A673 (cell line): ENCODE measurements at regions not wholly inside any gene's neighbourhood (a gene's known extent, or its start where the extent isn't known, plus 50 kb on each side); places are given as distances from the start of the nearest gene placed in this dataset.
"Not testable (repeated sequence)": the region's sequence is repeated elsewhere in the genome, so short reads cannot be mapped to it uniquely, and the experiment has no call there.

ENCODE experiments used
- BruUV-seq: library from RNA; stranded (reverse); fragments of 400-500 nt; replicated peaks from 2 replicates; lab custom pipeline; 2021; lab: Mats Ljungman, UMichigan
- CTCF ChIA-PET: fragments of 300-600 bp; sonication (Branson Sonifier 250); formaldehyde crosslinking; loops from one replicate; lab custom pipeline; 2022; ENCODE audit warnings: antibody characterized with exemption; lab: Charles Lee
- POLR2A ChIA-PET: fragments of 300-600 bp; sonication (Branson Sonifier 250); formaldehyde crosslinking; loops from one replicate; lab custom pipeline; 2022; ENCODE audit warnings: antibody characterized with exemption; ENCODE audit not compliant: low non-redundant PET; lab: Charles Lee
- DNase-seq: peaks from one replicate; pipeline ENCODE4 v3.0.0-alpha.2; 2015; ENCODE audit warnings: low spot score
- H3K27ac ChIP-seq: fragments of 200-600 bp; sonication (generic); 2 replicates; pipeline ENCODE4 v1.5.1; 2016; ENCODE audit warnings: mixed run types, low read depth, mild to moderate bottlenecking, mixed read lengths, antibody characterized with exemption, low read length; ENCODE audit not compliant: poor library complexity, severe bottlenecking
- H3K27me3 ChIP-seq: fragments of 200-600 bp; sonication (generic); replicated peaks from 2 replicates; pipeline ENCODE4 v1.6.1; 2017; ENCODE audit warnings: mixed run types, low read depth, mild to moderate bottlenecking, mixed read lengths, antibody characterized with exemption, low read length; ENCODE audit not compliant: insufficient read depth, poor library complexity
- H3K36me3 ChIP-seq: fragments of 200-600 bp; sonication (generic); 2 replicates; pipeline ENCODE4 v1.6.1; 2016; ENCODE audit warnings: mixed run types, mild to moderate bottlenecking, mixed read lengths, antibody characterized with exemption, low read length; ENCODE audit not compliant: insufficient read depth, poor library complexity, severe bottlenecking
- H3K4me1 ChIP-seq: fragments of 200-600 bp; sonication (generic); 2 replicates; pipeline ENCODE4 v1.6.1; 2017; ENCODE audit warnings: mixed run types, mild to moderate bottlenecking, mixed read lengths, antibody characterized with exemption, low read length; ENCODE audit not compliant: insufficient read depth, poor library complexity, severe bottlenecking
- H3K4me3 ChIP-seq: fragments of 200-600 bp; sonication (generic); 2 replicates; pipeline ENCODE4 v1.5.1; 2016; ENCODE audit warnings: low read depth, mixed run types, mild to moderate bottlenecking, mixed read lengths, low read length; ENCODE audit not compliant: poor library complexity, severe bottlenecking
- H3K9me3 ChIP-seq: fragments of 200-600 bp; sonication (generic); 2 replicates; pipeline ENCODE4 v1.6.1; 2016; ENCODE audit warnings: mixed run types, low read depth, mild to moderate bottlenecking, mixed read lengths, antibody characterized with exemption, low read length; ENCODE audit not compliant: poor library complexity, severe bottlenecking
- intact Hi-C: fragments of 100-400 bp; cut with micrococcal nuclease; formaldehyde crosslinking; loops from one replicate; pipeline ENCODE4 v1.10.0; 2022; ENCODE audit not compliant: unreplicated experiment

DNA sequence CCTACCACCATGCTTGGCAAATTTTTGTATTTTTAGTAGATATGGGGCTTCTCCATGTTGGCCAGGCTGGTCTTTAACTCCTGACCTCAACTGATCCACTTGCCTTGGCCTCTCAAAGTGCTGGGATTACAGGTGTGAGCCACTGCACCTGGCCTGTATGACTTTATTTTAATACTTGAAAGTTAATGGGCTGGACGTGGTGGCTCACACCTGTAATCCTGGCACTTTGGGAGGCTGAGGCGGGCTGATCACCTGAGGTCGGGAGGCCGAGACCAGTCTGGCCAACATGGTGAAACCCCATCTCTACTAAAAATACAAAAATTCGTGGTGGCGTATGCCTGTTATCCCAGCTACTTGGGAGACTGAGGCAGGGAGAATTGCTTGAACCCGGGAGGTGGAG is 105.9 kb upstream of the TPTE start:
- intact Hi-C loops, H3K36me3 ChIP-seq, H3K27ac ChIP-seq, POLR2A ChIA-PET, H3K27me3 ChIP-seq, CTCF ChIA-PET, DNase-seq, H3K4me1 ChIP-seq, H3K4me3 ChIP-seq, BruUV-seq: not testable (repeated sequence)
- H3K9me3 ChIP-seq = peaks cover 75% of the 10 kb centered on the region

DNA sequence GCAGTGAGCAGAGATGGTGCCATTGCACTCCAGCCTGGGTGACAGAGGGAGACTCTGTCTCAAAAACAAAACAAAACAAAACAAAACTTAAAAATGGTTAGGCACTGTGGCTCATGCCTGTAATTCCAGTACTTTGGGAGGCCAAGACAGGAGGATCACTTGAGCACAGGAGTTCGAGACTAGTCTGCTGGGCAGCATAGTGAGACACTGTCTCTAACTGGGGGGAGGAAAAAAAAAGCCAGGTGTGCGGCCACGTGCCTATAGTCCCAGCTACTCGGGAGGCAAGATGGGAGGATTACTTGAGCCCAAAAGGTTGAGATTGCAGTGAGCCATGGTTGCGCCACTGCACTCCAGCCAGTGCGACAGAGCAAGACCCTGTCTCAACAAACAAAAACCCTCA is 105.5 kb upstream of the TPTE start:
- H3K36me3 ChIP-seq, DNase-seq, CTCF ChIA-PET, H3K27me3 ChIP-seq, BruUV-seq, H3K27ac ChIP-seq, H3K4me1 ChIP-seq, H3K4me3 ChIP-seq, POLR2A ChIA-PET, intact Hi-C loops: not testable (repeated sequence)
- peaks cover 79% of the 10 kb centered on the region for H3K9me3 ChIP-seq

DNA sequence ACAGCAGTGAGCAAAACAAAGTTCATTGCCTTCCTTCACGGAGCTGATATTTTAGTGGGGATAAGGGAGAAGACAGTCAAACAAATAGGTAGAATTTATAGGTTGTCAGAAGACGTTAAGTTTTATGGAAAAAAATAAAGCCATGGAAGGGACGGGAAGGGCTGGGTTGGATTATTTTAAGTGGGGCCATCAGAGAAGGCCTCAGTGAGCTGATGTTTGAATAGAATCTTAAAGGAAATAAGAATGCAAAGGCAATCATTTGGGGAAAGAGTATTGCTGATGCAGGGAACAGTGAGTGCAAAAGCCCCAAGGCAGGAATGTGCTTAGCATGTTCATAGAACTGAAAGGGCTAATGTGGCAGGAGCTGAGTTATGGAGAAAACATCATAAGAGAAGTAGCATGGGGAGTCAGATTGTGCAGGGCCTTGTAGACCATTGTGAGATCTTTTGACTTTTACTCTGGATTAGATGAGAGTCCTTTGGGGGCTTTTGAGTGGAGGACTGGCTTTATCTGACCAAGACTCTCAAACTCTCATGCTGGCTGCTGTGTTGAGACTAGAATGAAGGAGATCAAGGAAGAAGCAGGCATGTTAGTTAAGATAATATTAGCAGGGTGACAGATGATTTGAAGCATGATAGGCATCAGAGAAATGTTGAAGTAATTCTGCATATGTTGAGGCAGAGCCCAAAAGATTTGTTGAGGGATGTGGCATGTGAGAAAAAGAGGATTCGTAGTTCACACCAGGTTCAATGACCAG is 104.5 kb upstream of the TPTE start:
- CTCF ChIA-PET, H3K4me3 ChIP-seq, intact Hi-C loops, DNase-seq, BruUV-seq, H3K27me3 ChIP-seq, H3K36me3 ChIP-seq, POLR2A ChIA-PET, H3K27ac ChIP-seq, H3K4me1 ChIP-seq: not testable (repeated sequence)
- peaks cover 76% of the 10 kb centered on the region for H3K9me3 ChIP-seq

DNA sequence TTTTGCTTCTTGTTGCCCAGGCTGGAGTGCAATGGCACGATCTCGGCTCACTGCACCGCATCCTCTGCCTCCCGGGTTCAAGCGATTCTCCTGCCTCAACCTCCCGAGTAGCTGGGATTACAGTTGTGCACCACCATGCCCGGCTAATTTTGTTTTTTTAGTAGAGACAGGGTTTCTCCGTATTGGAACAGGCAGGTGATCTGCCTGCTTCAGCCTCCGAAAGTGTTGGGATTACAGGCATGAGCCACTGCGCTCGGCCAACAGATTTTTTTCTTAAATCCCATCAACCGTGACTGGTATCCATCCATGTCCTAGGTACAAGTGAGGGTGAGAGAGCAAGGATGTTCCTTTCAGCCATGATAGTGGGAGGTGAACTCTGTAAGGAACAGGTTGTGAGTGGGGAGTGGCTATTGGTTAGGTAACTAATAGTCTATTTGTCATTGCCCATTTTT is 103.8 kb upstream of the TPTE start:
- H3K4me1 ChIP-seq, DNase-seq, H3K27ac ChIP-seq, H3K4me3 ChIP-seq, POLR2A ChIA-PET, intact Hi-C loops, BruUV-seq, H3K36me3 ChIP-seq, CTCF ChIA-PET, H3K27me3 ChIP-seq: not testable (repeated sequence)
- H3K9me3 ChIP-seq = peaks cover 82% of the 10 kb centered on the region

DNA sequence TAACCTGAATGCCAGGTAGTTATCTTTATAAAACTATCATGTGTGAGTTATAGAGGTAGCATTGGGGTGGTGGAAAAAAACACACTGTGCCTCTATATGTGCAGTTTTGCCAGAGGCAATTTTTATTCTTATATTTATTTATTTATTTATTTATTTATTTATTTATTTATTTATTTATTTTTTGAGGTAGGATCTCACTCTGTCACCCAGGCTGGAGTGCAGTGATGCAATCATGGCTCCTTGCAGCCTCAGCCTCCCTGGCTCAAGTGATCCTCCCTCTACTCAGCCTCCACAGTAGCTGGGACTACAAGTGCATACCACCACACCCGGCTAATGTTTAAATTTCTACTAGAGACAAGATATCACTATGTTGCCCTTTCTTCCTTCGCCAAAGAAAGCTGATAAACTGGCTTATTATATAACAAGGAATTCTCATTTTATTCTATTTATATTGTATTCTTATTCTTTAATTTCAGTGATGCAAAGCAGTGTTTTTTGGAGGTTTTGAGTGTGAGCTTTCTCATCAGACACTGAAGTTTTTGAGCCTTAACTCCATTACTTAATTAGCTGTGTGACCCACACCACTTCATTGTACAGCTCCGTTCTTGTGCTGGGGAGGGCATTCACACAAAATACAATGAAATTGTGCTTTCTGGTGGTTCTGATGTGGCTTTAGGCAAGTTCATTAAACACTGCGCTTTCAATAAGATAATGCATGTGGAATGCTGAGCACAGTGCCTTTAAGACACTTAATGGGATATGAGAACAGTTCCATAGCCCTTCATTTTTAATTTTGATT is 102.9 kb upstream of the TPTE start:
- H3K36me3 ChIP-seq, DNase-seq, H3K4me3 ChIP-seq, BruUV-seq, POLR2A ChIA-PET, H3K27ac ChIP-seq, intact Hi-C loops, H3K4me1 ChIP-seq, CTCF ChIA-PET, H3K27me3 ChIP-seq: not testable (repeated sequence)
- H3K9me3 ChIP-seq = peaks cover 78% of the 10 kb centered on the region

DNA sequence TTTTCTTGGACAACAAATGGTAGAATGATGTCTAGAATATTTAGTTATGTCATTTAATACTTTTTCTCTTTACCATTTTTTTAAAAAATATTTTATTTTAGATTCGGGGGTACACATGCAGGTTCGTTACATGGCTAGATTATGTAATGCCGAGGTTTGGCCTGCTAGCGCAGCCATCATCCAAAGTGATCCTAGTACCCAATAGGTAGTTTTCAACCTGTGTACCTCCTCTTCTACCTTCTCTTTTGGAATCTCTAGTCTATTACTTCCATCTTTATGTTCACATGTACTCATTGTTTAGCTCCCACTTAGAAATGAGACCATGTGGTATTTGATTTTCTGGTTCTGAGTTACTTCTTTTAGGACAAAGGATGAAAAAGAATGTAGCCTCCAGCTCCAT is 100.2 kb upstream of the TPTE start:
- peaks cover 78% of the 10 kb centered on the region for H3K9me3 ChIP-seq
- H3K4me3 ChIP-seq, intact Hi-C loops, H3K27ac ChIP-seq, POLR2A ChIA-PET, H3K4me1 ChIP-seq, H3K36me3 ChIP-seq, CTCF ChIA-PET, H3K27me3 ChIP-seq, DNase-seq, BruUV-seq: not testable (repeated sequence)

DNA sequence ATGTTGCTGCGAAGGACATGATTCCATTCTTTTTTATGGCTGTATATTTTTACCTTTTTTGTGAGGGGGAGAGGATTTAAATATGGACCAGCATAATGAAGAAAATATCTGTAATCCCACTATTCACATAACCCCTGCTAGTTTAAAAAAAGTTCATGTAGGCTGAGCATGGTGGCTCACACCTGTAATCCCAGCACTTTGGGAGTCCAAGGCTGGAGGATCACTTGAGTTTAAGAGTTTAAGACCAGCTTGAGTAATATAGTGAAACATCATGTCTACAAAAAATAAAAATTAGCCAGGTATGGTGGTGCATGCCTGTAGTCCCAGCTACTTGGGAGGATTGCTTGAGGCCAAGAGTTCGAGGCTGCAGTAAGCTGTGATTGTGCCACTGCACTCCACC is 99.8 kb upstream of the TPTE start:
- intact Hi-C loops, POLR2A ChIA-PET, H3K4me3 ChIP-seq, CTCF ChIA-PET, H3K4me1 ChIP-seq, BruUV-seq, H3K36me3 ChIP-seq, DNase-seq, H3K27ac ChIP-seq, H3K27me3 ChIP-seq: not testable (repeated sequence)
- H3K9me3 ChIP-seq = peaks cover 74% of the 10 kb centered on the region
